Putamen (tissue), 1 donor: ENCODE measurements at regions not wholly inside any gene's neighbourhood (a gene's known extent, or its start where the extent isn't known, plus 50 kb on each side); places are given as distances from the start of the nearest gene placed in this dataset.

Source experiments
- DNase-seq: peaks from one replicate; pipeline ENCODE4 v3.0.0-alpha.2; 2016; ENCODE audit warnings: low spot score

GRCh38 chr1:8267307-8267706, 50.6 kb upstream of the SLC45A1 start:
- no peak for DNase-seq

GRCh38 chr1:8266436-8267165, 51.3 kb upstream of the SLC45A1 start:
- no peak for DNase-seq

DNA sequence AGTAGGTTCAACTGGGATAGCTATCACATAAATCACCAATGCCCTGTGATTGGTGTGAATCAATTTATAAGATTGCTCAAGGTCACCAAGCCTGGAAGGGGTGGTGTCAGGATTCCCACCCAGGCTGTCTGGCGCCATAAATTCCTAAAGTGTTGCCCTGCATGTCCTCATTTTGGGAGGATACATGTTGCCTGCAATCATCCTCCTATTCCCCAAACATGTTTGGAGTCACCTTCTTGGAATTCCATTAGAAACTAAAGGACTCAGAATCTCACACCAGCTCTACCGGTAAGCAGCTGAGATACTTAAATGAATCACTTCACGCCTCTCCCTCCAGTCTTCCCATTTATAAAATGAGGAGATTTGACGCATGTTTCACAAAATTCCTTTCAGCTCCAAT, 54.1 kb upstream of the SLC45A1 start:
- no peak for DNase-seq

DNA sequence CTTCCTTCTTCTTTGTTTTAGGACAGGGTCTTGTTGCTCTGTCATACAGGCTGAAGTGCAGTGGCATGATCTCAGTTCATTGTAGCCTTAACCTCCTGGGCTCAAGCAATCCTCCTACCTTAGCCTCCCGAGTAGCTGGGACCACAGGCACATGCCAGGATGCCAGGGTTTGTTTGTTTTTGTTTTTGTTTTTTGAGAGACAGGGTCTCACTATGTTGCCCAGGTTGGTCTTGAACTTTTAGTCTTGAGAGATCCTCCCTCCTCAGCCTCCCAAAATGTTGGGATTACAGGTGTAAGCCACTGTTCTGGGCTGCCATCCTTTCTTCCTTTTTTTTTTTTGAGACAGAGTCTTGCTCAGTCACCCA, 56.5 kb upstream of the SLC45A1 start:
- no peak for DNase-seq

GRCh38 chr1:8259498-8260290, 58.2 kb upstream of the SLC45A1 start:
- DNase-seq: no peak

DNA sequence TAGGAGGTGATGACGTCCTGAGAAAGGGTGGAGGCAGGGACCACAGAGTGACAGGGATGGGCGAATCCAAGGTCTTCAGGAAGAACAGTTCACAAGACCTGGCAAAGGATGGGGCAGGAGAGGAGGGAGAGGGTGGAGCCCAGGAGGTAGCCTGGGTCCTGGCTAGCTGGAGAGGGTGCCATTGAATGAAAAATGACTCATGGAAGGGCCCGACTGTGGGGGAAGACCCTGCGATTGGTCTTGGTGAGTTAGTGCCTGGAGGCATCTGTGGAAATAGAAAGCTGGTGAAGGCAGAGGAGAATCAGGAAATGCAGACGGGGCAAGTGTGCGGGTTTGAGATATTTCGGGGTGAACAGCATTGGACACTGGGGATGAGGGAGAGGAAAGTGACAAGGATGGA, 60.3 kb upstream of the SLC45A1 start:
- DNase-seq: no peak

DNA sequence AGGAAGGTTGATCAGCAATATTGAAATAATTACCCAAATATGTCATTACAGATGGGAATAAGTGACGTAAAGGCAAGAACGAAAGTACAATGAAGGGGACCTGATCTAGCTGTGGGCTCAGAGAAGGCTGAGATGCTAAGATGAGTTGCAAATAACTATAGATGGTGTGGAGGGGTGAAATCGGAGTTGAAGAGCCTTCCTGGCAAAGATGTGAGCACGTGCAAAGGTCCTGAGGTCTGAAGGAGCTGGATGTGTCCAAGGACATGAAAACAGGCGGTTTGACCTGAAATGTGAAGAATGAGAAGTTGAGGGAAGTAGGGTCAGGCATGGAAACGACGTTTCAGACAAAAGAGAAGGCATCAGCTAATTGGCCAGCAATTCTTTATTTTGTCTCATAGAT, 61.6 kb upstream of the SLC45A1 start:
- no peak for DNase-seq

DNA sequence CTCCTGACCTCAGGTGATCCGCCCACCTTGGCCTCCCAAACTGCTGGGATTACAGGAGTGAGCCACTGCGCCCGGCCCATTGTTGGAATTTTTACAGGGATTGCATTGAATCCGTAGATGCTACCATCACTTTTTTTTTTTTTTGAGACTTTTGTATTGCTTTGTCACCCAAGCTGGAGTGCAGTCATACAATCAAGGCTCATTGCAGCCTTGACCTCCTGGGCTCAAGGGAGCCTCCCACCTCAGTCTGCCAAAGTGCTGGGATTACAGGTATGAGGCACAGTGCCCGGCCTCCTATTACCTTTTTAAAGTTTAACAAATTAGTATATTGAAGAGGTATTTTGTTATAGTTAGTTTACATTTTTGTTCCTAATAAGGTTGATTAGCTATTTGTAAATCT, 62.2 kb upstream of the SLC45A1 start:
- no peak for DNase-seq

DNA sequence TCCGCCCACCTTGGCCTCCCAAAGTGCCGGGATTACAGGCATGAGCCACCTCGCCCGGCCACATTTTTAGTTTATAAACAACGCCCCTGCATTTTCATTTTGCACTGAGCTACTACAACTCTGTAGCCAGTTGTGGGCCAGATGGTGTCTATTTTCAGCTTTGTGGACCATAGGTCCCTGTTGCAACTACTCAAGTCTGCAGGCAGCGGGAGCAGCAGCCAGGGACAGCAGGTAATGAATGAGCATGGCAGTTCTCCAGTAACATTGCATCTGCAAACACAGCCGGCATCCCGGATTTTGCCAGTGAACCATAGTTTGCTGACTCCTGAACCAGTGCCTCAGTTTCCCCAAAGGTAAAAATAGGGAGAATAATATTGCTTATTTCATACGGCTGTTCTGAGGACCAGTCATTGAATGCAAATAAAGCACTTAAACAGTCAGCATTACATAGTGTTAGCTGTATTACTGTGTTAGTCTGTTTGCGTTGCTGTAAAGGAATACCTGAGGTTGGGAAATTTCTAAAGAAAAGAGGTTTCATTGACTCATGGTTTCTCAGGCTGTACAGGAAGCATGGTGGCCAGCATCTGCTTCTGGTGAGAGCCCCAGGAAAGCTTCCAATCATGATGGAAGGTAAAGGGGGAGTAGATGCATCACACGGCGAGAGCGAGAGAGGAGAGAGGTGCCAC, 65.5 kb upstream of the SLC45A1 start:
- DNase-seq: no peak

GRCh38 chr1:8251635-8252034, 66.3 kb upstream of the SLC45A1 start:
- DNase-seq: no peak

DNA sequence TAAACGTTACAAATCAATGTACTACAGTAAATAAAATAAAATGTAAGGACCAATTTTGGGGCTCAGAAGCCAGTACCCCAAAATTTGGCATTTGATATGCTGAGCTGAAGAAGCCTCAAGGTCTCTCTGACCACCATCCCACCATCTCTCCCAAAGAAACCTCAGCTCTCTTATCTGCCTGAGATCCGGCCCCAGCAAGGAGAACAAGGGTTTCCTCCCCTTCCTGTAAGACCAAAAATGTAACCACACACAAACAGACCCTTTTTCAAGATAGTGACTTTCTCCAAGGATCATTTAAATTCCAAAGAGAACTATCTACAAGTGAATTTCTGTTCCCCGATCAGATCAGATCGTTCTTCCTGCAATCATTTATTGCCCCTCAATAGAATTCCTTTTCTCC, 68.1 kb upstream of the SLC45A1 start:
- no peak for DNase-seq

GRCh38 chr1:8247811-8248436, 70.0 kb upstream of the SLC45A1 start:
- DNase-seq: no peak

DNA sequence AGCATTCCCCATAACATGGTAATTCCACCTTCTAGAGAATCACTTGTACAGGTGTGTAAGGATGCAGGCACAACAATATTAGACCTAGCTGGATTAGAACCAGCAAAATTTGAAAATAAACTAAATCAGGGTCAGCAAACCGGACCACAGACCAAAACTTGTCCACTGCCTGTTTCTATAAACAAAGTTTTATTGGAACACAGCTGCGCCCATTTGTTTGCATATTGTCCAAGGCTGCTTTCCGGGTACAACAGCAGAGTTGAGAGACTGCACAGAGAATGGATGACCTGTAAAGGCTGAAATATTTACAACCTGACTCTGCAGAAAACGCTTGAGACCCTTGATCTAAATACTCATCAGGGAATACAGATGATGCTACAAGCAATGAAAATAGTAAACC, 73.6 kb upstream of the SLC45A1 start:
- no peak for DNase-seq

- no peak for DNase-seq
These were observed 75.4 kb upstream of the SLC45A1 start for GRCh38 chr1:8242498-8242897.

DNA sequence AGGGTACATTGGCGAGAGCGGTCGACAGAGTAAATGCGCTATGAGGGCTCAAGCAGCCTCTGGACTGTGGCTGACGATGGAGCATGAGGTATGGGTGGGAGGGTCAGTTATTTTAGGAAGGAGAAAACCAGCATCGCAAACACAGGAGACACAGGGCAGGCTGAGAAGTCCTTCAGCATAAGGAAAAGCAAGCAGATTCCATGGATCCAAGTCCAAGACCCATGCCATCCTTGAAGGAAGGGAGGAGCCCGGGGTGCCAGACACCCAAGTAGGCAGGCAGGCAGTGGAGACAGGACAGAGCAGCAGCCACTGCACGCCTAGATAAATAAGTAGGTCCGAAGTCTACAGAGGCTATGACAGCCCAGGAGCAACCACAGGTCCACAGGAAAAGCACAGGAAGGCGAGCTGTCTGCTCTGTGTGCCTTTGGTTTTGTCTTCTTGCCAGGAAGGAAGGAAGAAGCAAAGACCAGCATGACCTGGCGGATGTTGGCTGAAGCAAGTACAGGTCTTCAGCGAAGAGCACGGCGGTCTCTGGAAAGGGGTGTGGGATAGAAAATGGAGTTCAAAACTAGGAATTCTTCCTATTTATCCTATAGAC, 76.4 kb upstream of the SLC45A1 start:
- DNase-seq: no peak

- no peak for DNase-seq
These were observed 78.4 kb upstream of the SLC45A1 start for GRCh38 chr1:8239306-8240023.

- DNase-seq: no peak
These were observed 78.9 kb upstream of the SLC45A1 start for GRCh38 chr1:8239039-8239305.

GRCh38 chr1:8238141-8239038, 79.5 kb upstream of the SLC45A1 start:
- no peak for DNase-seq

DNA sequence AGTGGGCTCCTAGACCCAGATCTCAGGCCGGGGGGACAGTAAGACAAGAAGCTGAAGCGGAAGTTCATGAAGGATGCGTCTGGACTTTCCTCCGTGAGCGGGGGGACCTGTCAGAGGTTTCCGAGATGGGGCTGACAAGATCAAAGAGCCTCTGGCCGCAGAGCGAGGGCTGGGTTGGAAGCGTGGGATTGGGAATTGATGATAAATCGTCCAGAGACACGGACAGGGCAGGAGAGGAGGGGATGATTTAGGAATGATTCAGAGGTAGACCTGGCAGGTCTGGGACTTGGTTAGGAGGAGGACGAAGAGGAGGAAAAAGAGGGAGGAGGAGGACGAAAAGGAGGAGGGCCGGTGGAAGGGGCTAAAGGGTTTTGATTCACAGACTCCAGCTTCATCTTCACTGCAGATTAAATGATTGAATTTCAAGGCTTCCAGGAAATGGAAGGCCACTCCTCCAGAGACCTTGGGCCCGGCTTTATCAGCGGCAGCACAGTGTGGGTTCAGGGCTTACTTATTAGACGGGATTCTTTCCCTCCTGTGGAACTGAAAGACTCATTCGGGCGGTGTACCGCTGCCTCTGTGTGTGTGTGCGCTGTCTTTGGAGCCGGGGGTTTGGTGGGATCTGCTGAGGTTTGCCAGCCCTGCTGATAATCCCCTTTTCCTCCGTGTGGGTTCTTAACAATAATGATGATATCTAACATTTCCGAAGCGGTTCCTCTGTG, 85.7 kb upstream of the SLC45A1 start:
- DNase-seq: no peak

- DNase-seq: no peak
These were observed 87.7 kb upstream of the SLC45A1 start for GRCh38 chr1:8230292-8230621.
